Right atrium auricular region (tissue), 2 donors: ENCODE measurements at regions not wholly inside any gene's neighbourhood (a gene's known extent, or its start where the extent isn't known, plus 50 kb on each side); places are given as distances from the start of the nearest gene placed in this dataset.

ENCODE experiments used
- DNase-seq: peaks from one replicate; pipeline ENCODE4 v3.0.0-alpha.2; 2019; ENCODE audit warnings: low spot score
- H3K27ac ChIP-seq, 2 donors: fragments of 200-600 bp; sonication (generic); 1 replicate in 1 of 2; 2 replicates in 1 of 2; pipeline ENCODE4 v1.5.1; 2016 to 2019
- H3K27me3 ChIP-seq, 2 donors: fragments of 200-600 bp; sonication (generic); one replicate each; pipeline versions ENCODE4 v1.5.1 to v1.6.0; 2017 to 2019
- H3K36me3 ChIP-seq: fragments of 200-600 bp; sonication (generic); one replicate; pipeline ENCODE4 v1.5.1; 2016
- H3K4me1 ChIP-seq, 2 donors: fragments of 200-600 bp; sonication (generic); one replicate each; pipeline versions ENCODE4 v1.5.1 to v1.6.0; 2017 to 2019
- H3K4me3 ChIP-seq, 2 donors: fragments of 200-600 bp; sonication (generic); 1 replicate in 1 of 2; 2 replicates in 1 of 2; pipeline ENCODE4 v1.5.1; 2017 to 2019; ENCODE audit warnings: mild to moderate bottlenecking in 1 of 2, moderate library complexity in 1 of 2
- H3K9me3 ChIP-seq, 2 donors: fragments of 200-600 bp; sonication (generic); one replicate each; pipeline ENCODE4 v1.5.1; 2019
- TF ChIP-seq, protein P1 (sequence below), 2 donors: fragments of 200-600 bp; sonication (generic); IDR thresholded peaks; one replicate each; pipeline ENCODE4 v1.5.1; 2019; ENCODE audit warnings: antibody characterized with exemption in 2 of 2

DNA sequence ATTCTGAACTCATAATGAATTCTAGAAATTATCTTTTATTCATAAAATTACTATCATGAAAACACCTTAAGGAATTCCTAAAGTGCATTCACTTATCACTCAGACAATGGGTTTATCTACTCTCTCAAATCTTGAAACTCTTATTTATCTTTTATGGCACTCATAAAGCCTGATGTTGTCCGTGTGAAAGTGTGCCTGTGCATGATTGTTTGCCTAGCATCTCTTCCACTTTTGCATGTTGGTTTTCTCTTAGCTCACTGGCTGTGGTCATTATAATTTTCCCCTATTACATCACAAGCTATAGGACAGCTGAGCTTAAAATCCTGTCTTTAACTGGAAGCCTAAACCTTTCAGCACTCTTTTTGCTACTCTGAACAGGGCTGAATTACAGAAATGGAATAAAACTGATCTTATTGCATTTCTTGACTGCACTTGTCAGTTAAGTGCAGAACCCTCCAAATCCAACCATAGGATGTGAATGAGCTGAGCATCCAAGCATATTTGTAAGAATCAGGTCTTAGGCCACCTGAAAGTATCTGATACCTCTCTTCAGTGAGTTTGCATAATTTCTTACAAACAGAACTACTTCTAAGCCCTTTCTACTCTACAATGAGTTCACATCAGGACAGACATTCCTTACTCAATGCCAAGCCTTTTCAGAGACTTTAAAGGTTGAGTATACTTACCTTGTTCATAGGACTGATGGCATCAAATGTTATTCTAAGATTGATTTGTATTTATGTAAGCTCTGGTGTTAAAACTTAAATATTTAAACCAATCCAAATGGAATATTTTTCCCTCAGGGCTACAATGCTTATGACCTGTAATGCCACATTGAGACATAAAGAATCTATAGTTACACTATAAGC lies 221.2 kb upstream of the KITLG start:
- H3K27me3 ChIP-seq: no peaks in the 10 kb centered on the region
- no peaks in the 10 kb centered on the region for H3K36me3 ChIP-seq
- no peaks in the 10 kb centered on the region for H3K4me1 ChIP-seq
- H3K27ac ChIP-seq: no peak overlapping the region
- H3K9me3 ChIP-seq: no peaks in the 10 kb centered on the region
- no peak for DNase-seq
- H3K4me3 ChIP-seq: no peak overlapping the region
- TF ChIP-seq, protein P1, sequence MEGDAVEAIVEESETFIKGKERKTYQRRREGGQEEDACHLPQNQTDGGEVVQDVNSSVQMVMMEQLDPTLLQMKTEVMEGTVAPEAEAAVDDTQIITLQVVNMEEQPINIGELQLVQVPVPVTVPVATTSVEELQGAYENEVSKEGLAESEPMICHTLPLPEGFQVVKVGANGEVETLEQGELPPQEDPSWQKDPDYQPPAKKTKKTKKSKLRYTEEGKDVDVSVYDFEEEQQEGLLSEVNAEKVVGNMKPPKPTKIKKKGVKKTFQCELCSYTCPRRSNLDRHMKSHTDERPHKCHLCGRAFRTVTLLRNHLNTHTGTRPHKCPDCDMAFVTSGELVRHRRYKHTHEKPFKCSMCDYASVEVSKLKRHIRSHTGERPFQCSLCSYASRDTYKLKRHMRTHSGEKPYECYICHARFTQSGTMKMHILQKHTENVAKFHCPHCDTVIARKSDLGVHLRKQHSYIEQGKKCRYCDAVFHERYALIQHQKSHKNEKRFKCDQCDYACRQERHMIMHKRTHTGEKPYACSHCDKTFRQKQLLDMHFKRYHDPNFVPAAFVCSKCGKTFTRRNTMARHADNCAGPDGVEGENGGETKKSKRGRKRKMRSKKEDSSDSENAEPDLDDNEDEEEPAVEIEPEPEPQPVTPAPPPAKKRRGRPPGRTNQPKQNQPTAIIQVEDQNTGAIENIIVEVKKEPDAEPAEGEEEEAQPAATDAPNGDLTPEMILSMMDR (IDR thresholded peaks at IDR 0.05): no peak

GRCh38 chr12:88793096-88793495 lies 212.8 kb upstream of the KITLG start:
- DNase-seq: no peak
- Histone ChIP-seq H3K4me1 (no peaks in the 10 kb centered on the region), H3K4me3 (no peak overlapping the region), H3K27ac (no peak overlapping the region), H3K36me3 (no peaks in the 10 kb centered on the region), H3K27me3 (no peaks in the 10 kb centered on the region), H3K9me3 (peaks cover 0 to 11% of the 10 kb centered on the region in 2 donors)
- TF ChIP-seq, protein P1 (IDR thresholded peaks at IDR 0.05): no peak

DNA sequence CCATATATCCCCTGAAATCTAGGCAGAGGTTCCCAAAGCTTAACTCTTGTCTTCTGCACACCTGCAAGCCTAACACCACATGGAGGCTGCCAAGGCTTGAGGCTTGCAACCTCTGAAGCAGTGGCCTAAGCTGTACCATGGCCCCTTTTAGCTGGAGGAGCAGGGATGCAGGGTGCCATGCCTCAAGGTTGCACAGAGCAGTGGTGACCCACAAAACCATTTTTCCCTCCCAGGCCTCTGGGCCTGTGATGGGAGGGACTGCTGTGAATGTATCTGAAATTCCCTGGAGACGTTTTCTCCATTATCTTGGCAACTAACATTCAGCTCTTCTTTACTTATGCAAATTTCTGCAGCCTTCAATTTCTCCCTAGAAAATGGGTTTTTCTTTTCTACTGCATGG lies 210.0 kb upstream of the KITLG start:
- Histone ChIP-seq H3K36me3 (no peaks in the 10 kb centered on the region), H3K27me3 (no peaks in the 10 kb centered on the region)

GRCh38 chr12:88784166-88784565 lies 203.9 kb upstream of the KITLG start:
- Histone ChIP-seq H3K4me1 (no peaks in the 10 kb centered on the region), H3K27ac (no peak overlapping the region), H3K4me3 (no peak overlapping the region), H3K9me3 (no peaks in the 10 kb centered on the region), H3K27me3 (no peaks in the 10 kb centered on the region), H3K36me3 (no peaks in the 10 kb centered on the region)
- DNase-seq: no peak
- TF ChIP-seq, protein P1 (IDR thresholded peaks at IDR 0.05): no peak

More for the DNA sequence above, 210.0 kb upstream of the KITLG start:
- Histone ChIP-seq H3K27ac (no peak overlapping the region), H3K4me1 (no peaks in the 10 kb centered on the region), H3K9me3 (peaks cover 0 to 11% of the 10 kb centered on the region in 2 donors), H3K4me3 (no peak overlapping the region)
- DNase-seq: no peak
- TF ChIP-seq, protein P1 (IDR thresholded peaks at IDR 0.05): no peak

DNA sequence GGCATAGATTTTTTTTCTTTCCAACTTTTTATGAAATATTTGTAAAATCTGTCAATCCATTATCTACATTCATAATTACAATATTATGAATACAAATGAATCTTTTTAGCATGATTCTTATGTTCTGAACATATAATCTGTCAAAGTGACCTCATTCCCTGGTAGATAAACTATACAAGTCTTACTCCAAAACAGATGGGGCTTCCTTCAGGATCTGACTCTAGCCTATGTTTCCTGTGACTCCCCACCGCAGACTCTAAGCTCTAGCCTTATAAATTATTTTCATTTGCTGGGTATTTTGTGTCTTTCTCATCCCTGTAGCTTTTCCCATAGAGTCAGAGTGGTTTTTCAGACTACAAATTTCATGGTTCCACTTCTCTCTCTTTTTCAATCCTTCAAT lies 202.1 kb upstream of the KITLG start:
- TF ChIP-seq, protein P1 (IDR thresholded peaks at IDR 0.05): no peak
- no peak overlapping the region for H3K27ac ChIP-seq
- H3K9me3 ChIP-seq: no peaks in the 10 kb centered on the region
- no peak for DNase-seq
- no peaks in the 10 kb centered on the region for H3K27me3 ChIP-seq
- no peaks in the 10 kb centered on the region for H3K36me3 ChIP-seq
- H3K4me3 ChIP-seq: no peak overlapping the region
- no peaks in the 10 kb centered on the region for H3K4me1 ChIP-seq
